SK-N-SH (cell line): ENCODE measurements at regions not wholly inside any gene's neighbourhood (a gene's known extent, or its start where the extent isn't known, plus 50 kb on each side); places are given as distances from the start of the nearest gene placed in this dataset.

Source experiments
- CTCF ChIP-seq: fragments of 200-600 bp; sonication (generic); IDR thresholded peaks from 2 replicates; pipeline ENCODE4 v1.6.1; 2017; ENCODE audit warnings: antibody characterized with exemption, mild to moderate bottlenecking, moderate library complexity
- EP300 ChIP-seq, 2 experiments: IDR thresholded peaks; 2 replicates each; pipeline versions ENCODE4 v1.4.0 to v1.6.1; 2012; ENCODE audit warnings: borderline replicate concordance in 1 of 2, low read depth in 1 of 2, low read length in 1 of 2
- NFIC ChIP-seq: IDR thresholded peaks from 2 replicates; pipeline ENCODE4 v1.4.0; 2012; ENCODE audit warnings: borderline replicate concordance
- TAF1 ChIP-seq: IDR thresholded peaks from 2 replicates; pipeline ENCODE4 v1.6.1; 2012; ENCODE audit warnings: low read depth, mild to moderate bottlenecking, low read length, moderate library complexity, borderline replicate concordance
- TCF12 ChIP-seq: IDR thresholded peaks from 2 replicates; pipeline ENCODE4 v1.4.0; 2012
- YY1 ChIP-seq: IDR thresholded peaks from 2 replicates; pipeline ENCODE4 v1.4.0; 2012; ENCODE audit warnings: low read depth, mild to moderate bottlenecking
- ZBTB33 ChIP-seq: IDR thresholded peaks from 2 replicates; pipeline ENCODE4 v1.4.0; 2012; ENCODE audit warnings: low read depth, borderline replicate concordance
- TF ChIP-seq, protein P1 (sequence below): IDR thresholded peaks from 2 replicates; pipeline ENCODE4 v1.4.0; 2012; ENCODE audit warnings: low read depth
- TF ChIP-seq, protein P2 (sequence below): IDR thresholded peaks from 2 replicates; pipeline ENCODE4; 2012

- TF ChIP-seq, protein P1, sequence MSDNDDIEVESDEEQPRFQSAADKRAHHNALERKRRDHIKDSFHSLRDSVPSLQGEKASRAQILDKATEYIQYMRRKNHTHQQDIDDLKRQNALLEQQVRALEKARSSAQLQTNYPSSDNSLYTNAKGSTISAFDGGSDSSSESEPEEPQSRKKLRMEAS: no peak
- TF ChIP-seq EP300 (IDR thresholded peaks at IDR 0.05; ENCODE audit: borderline replicate concordance in 1 of 2, low read depth in 1 of 2, low read length in 1 of 2) (no peak), CTCF (no peak), TAF1 (no peak), TCF12 (no peak), YY1 (no peak), ZBTB33 (no peak), NFIC (no peak)
- TF ChIP-seq, protein P2, sequence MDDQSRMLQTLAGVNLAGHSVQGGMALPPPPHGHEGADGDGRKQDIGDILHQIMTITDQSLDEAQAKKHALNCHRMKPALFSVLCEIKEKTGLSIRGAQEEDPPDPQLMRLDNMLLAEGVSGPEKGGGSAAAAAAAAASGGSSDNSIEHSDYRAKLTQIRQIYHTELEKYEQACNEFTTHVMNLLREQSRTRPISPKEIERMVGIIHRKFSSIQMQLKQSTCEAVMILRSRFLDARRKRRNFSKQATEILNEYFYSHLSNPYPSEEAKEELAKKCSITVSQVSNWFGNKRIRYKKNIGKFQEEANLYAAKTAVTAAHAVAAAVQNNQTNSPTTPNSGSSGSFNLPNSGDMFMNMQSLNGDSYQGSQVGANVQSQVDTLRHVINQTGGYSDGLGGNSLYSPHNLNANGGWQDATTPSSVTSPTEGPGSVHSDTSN: no peak
Observed at GRCh38 chr1:14031461-14031860, 331.5 kb downstream of the PRDM2 start.
